ENCODE measurements at regions not wholly inside any gene's neighbourhood (a gene's known extent, or its start where the extent isn't known, plus 50 kb on each side); places are given as distances from the start of the nearest gene placed in this dataset.

- TF ChIP-seq SPI1 (IDR thresholded peaks at IDR 0.05; ENCODE audit: borderline replicate concordance, insufficient read depth, low read depth, low read length): no peak
- no peak for TF ChIP-seq ASH2L (IDR thresholded peaks at IDR 0.05; ENCODE audit: borderline replicate concordance, low read depth)
Measured at GRCh38 chr14:58812050-58812910, 174.5 kb downstream of the DACT1 start (continued).

GRCh38 chr14:58813745-58814144, 176.0 kb downstream of the DACT1 start:
- H3K27me3 ChIP-seq (replicated peaks in 1 of 2; ENCODE audit: control insufficient read depth in 2 of 2, insufficient read depth in 2 of 2, low read length in 1 of 2): no peaks in the 10 kb centered on the region
- RAD21 ChIA-PET (ENCODE audit: unreplicated experiment): interaction anchor here (0.6 to 4.8 kb wide), 4 partner anchors 16 to 312 kb away, joined by 3 to 64 read pairs (median 4); no protein-coding TSS in a partner anchor
- H3K4me2 ChIP-seq (ENCODE audit: control insufficient read depth, insufficient read depth): no peak overlapping the region
- H3K4me1 ChIP-seq (ENCODE audit: control insufficient read depth, insufficient read depth, low read length): no peaks in the 10 kb centered on the region
- FAIRE-seq (no peak), DNase-seq (ENCODE audit: low read depth, low spot score) (no peak), ATAC-seq (no peak)
- H2AFZ ChIP-seq (ENCODE audit: control insufficient read depth, low read depth, low read length): no peak overlapping the region
- 27% methylated on average over 2 of the region's 2 CpGs for WGBS (ENCODE audit: insufficient coverage, insufficient replicate concordance, low lambda C conversion rate, missing lambda C conversion rate)
- in situ Hi-C loops (cut with MboI) (no loop called here), intact Hi-C loops (cut with micrococcal nuclease; ENCODE audit: unreplicated experiment) (no loop called here)
- H4K20me1 ChIP-seq (ENCODE audit: control insufficient read depth, insufficient read depth): no peaks in the 10 kb centered on the region
- H3K27ac ChIP-seq (ENCODE audit: control insufficient read depth, insufficient read depth): no peak overlapping the region
- H3K9ac ChIP-seq (ENCODE audit: control insufficient read depth, insufficient read depth, low read length): no peak overlapping the region
- no peaks in the 10 kb centered on the region for H3K36me3 ChIP-seq (ENCODE audit: control insufficient read depth in 2 of 2, insufficient read depth in 2 of 2, low read length in 1 of 2)
- CTCF ChIA-PET: interaction anchor here (0.6 to 6.3 kb wide), 8 partner anchors 10 to 313 kb away, joined by 3 to 49 read pairs (median 6); partner anchors contain the start of gene DACT1
- no peaks in the 10 kb centered on the region; the same call in 2 of the 3 replicates for H3K9me3 ChIP-seq (replicated peaks; ENCODE audit: control insufficient read depth, insufficient read depth, low read length)
- TF ChIP-seq TBL1XR1 (IDR thresholded peaks at IDR 0.05; ENCODE audit: low read depth, low read length): no peak
- TF ChIP-seq NFYB (IDR thresholded peaks at IDR 0.05; ENCODE audit: insufficient read depth, low read depth, low read length): no peak
- no peak for TF ChIP-seq SP1 (IDR thresholded peaks at IDR 0.05; ENCODE audit: low read depth, low read length)
- no peak for TF ChIP-seq CHD4 (IDR thresholded peaks at IDR 0.05)
- no peak for TF ChIP-seq CEBPB (IDR thresholded peaks at IDR 0.05; ENCODE audit: borderline replicate concordance in 1 of 2, low read depth in 2 of 2, low read length in 2 of 2)
- TF ChIP-seq HDAC6 (IDR thresholded peaks at IDR 0.05; ENCODE audit: unreplicated experiment): no peak
- no peak for TF ChIP-seq SIX5 (IDR thresholded peaks at IDR 0.05; ENCODE audit: low read depth, low read length, severe bottlenecking)
- no peak for TF ChIP-seq HCFC1 (IDR thresholded peaks at IDR 0.05; ENCODE audit: low read length)
- TF ChIP-seq HDGF (IDR thresholded peaks at IDR 0.05): no peak
- TF ChIP-seq SUPT20H (IDR thresholded peaks at IDR 0.05; ENCODE audit: borderline replicate concordance, control insufficient read depth, low read depth, low read length): no peak
- TF ChIP-seq E2F4 (IDR thresholded peaks at IDR 0.05; ENCODE audit: low read depth, low read length): no peak
- TF ChIP-seq ZNF217 (IDR thresholded peaks at IDR 0.05): no peak
- TF ChIP-seq ZNF384 (IDR thresholded peaks at IDR 0.05; ENCODE audit: borderline replicate concordance, low read depth, low read length): no peak
- no peak for TF ChIP-seq DPF2 (IDR thresholded peaks at IDR 0.05)
- TF ChIP-seq YY1 (IDR thresholded peaks at IDR 0.05; ENCODE audit: low read depth, low read length): no peak
- SMC1A ChIA-PET (ENCODE audit: uncharacterized antibody, unreplicated experiment): interaction anchor here (0.6 to 13.9 kb wide), 6 partner anchors 15 to 627 kb away, joined by 3 to 161 read pairs (median 3); no protein-coding TSS in a partner anchor
- no peaks in the 10 kb centered on the region for H3K79me2 ChIP-seq (ENCODE audit: control insufficient read depth, insufficient read depth, low read length)
- BruUV-seq (replicated peaks): no TSS peak
- POLR2A ChIA-PET: no interaction called here
- H3K4me3 ChIP-seq: no peak overlapping the region

All from GM12878 (cell line).